Central memory CD4-positive, alpha-beta T cell (primary cell): ENCODE measurements at regions not wholly inside any gene's neighbourhood (a gene's known extent, or its start where the extent isn't known, plus 50 kb on each side); places are given as distances from the start of the nearest gene placed in this dataset.
"Not testable (repeated sequence)": the region's sequence is repeated elsewhere in the genome, so short reads cannot be mapped to it uniquely, and the experiment has no call there.

ENCODE experiments used
- DNase-seq: peaks from one replicate; pipeline ENCODE4 v3.0.0; 2022

- no peak for DNase-seq
Observed at GRCh38 chr5:114952876-114953275, 216.8 kb downstream of the TRIM36 start.

DNA sequence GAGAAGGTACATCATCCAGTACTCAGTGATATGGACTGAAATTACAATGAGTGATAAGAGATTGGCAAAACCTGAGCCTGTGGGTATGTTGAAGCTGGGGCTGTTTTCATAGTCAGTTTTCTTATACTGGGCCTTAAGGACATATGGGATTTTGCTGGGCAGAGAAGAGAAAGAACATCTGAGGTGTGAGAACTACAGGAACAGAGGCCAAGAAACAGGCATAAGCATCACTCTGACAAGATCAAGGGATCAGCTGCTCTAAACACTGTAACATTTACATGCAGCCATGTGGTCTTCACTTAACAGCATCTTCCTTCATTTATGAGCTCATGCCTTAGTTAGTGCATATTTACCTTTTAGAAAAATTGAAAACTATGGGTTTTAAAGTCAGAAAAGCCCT is 220.0 kb downstream of the TRIM36 start:
- DNase-seq = no peak

DNA sequence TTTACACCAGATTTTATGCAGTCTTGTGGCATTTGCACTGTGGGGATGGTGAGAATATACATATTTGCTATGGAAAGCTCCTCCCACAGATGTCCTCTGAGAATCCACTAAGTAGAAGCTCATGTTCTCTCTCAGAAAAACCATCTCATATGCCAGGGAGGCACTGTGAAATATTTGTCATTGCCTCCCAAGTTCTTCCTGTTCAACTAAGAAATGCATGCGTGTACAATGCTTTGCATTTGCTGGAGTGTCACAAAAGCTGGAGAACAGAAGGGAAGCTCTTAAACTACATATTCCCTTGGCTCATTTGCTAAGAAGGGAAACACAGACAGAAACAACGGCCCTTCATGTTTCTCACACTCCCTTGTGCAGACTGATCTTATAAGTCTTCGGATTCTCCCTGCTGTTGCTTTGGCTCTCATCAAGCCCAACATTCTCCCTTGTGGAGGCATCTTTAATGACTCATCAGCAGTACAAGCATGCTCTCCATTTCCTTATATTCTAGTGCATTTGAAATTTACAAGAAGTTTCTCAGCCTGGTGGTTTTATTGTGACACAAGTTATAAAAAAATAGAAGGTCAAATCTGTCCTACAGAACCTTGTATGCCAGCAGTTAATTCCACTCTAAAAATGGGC is 220.6 kb downstream of the TRIM36 start:
- no peak for DNase-seq

GRCh38 chr5:114948363-114948762 is 221.3 kb downstream of the TRIM36 start:
- no peak for DNase-seq

GRCh38 chr5:114940709-114941108 is 229.0 kb downstream of the TRIM36 start:
- no peak for DNase-seq

DNA sequence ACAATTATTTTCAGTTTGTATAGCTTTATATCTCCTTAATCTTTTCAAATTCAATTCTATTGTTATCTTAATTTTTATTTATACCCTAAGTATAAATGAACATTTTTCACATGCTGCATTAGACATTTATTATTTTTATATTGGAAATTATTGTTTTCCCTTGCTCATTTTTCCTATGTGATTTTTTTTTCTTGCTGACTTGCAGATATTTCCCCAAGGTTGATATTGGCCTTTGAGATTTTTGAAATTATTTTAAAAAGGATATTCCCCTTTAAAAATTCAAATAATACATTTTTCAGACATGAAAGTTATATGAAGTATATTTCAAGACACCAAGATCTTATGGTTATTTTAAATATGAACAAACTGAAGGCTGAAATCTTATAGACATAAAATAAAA is 234.2 kb downstream of the TRIM36 start:
- no peak for DNase-seq

- DNase-seq = no peak
Observed at GRCh38 chr5:114928644-114929462, 240.9 kb downstream of the TRIM36 start.

DNA sequence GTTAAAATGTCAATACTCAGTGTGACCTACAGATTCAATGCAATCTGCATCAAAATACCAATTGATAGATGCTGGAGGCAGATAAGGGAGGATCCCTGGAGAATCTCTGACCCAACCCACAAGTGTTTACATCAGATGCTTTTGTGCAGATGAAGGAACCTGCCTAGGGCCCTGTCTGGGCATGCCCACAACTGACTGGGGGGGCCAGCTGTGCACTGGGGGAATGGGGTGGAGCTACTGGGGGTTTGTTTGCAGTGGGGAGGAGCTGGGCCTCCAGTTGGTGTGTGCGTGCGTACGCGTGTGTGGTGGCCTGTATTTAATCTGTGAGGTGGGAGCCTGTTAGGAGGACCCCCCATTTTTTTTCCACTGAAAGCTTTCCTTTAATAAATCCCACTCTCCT is 244.9 kb downstream of the TRIM36 start:
- DNase-seq = no peak

GRCh38 chr5:114912189-114912920 is 257.4 kb downstream of the TRIM36 start:
- DNase-seq = no peak

GRCh38 chr5:114910727-114911126 is 259.0 kb downstream of the TRIM36 start:
- no peak for DNase-seq

- no peak for DNase-seq
Observed at GRCh38 chr5:114909424-114909823, 260.3 kb downstream of the TRIM36 start.

DNA sequence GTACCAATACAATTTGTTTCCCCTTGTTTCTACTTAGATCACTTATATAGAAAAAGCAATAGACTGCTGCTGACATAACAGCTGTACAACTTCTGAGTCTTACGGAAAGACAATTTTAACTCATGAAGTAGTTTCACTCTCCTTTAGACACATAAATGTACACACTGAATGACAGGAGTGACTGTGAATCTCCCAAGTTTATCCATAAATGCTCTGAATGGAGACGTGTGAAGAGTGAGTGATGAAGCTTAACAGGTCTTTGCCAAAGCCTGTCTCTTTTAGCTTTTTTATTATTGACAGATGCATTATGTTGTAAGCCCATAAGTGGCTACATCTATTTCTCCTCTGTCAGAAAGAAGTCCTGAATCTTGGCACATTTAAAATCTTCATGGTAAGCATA is 265.9 kb downstream of the TRIM36 start:
- no peak for DNase-seq

DNA sequence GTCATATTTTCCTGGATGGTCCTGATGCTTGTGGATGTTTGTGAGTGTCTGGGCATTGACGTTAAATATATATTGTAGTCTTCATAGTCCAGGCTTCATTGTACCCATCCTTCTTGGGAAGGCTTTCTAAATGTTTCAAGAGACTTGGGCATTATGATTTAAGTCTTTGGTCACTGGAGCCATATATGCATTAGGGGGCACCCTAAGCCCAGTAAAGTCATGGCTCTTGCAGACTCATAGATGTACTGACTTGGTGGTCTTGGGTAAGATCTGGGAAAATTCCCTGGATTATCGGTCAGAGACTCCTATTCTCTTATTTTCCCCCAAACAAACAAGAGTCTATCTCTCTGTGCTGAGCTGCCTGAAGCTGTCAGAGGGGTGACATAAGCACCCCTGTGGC is 271.1 kb downstream of the TRIM36 start:
- no peak for DNase-seq

GRCh38 chr5:114883675-114884074 is 286.0 kb downstream of the TRIM36 start:
- DNase-seq = no peak

DNA sequence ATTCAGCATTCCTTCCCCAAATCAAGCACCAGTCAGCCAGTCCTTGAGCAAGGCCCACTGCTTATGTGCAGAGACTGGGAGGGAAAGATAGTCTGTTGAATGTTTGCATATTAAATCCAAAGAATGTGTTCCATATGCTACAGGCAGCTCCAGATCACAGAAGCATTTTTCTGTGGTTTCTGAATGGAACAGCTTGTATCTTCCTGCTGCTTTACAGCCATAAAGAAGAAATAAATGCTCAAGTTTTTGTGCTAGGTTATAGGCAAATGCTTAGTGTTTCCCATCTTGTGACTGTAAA is 310.3 kb downstream of the TRIM36 start:
- no peak for DNase-seq

- DNase-seq = no peak
Observed at GRCh38 chr5:114858665-114859437, 310.9 kb downstream of the TRIM36 start.

DNA sequence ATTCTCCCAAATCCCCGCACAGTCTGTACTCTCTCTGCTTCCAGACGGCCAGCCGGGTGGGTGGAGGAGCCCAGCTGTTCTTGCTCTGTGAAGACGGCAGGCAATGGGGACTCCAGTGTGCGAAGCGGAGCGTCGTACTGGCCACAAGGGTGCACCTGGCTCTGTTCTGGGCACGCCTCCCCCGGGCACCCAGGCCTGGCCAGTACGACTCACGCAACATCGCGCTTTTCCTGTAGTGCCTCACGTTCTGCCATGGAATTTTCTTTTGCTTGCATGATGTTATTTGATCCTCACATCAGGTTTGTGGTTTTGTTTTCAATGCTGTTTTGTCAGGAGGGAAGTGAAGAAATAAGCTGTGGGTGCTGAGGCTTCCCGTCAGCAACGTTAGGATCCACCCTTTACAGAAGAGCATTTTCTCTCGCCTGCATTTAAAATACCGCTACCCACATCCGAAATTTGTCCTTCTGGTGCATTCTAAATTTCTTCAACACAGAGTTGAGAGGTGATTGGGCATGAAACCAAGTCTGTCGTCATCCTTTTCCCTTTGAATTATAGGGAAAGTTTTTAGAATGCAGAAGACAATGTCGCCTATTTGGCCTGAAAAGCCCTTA is 311.7 kb downstream of the TRIM36 start:
- DNase-seq = no peak

DNA sequence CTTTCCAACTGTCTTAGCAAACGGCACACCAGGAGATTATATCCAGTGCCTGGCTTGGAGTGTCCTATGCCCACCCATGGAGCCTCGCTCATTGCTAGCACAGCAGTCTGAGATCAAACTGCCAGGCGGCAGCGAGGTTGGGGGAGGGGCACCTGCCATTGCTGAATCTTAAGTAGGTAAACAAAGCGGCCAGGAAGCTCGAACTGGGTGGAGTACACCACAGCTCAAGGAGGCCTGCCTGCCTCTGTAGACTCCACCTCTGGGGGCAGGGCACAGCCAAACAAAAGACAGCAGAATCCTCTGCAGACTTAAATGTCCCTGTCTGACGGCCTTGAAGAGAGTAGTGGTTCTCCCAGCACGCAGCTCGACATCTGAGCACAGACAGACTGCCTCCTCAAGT is 325.0 kb downstream of the TRIM36 start:
- not testable (repeated sequence) for DNase-seq

GRCh38 chr5:114839360-114839759 is 330.3 kb downstream of the TRIM36 start:
- no peak for DNase-seq

DNA sequence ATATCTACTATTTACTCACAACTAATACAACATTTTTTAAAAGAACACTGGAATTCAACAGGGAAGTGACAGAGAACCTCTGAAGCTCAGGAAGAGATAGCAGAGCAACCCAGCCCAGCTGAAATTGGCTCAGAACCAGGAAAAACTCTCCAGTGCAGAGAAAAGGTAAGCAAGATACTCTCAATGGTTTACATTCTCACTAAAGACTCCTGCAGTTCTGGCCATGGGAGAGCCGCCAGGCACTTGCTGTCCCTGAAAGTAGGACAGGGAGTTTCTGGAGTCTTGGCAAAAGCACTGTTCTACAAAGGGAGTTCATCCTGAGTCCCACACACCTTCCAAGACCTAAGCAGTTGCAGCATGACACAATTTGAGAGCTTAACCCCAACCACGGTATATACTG is 330.8 kb downstream of the TRIM36 start:
- no peak for DNase-seq

- DNase-seq = no peak
Observed at GRCh38 chr5:114830114-114830513, 339.6 kb downstream of the TRIM36 start.

- DNase-seq = no peak
Observed at GRCh38 chr5:114822863-114823262, 346.8 kb downstream of the TRIM36 start.

DNA sequence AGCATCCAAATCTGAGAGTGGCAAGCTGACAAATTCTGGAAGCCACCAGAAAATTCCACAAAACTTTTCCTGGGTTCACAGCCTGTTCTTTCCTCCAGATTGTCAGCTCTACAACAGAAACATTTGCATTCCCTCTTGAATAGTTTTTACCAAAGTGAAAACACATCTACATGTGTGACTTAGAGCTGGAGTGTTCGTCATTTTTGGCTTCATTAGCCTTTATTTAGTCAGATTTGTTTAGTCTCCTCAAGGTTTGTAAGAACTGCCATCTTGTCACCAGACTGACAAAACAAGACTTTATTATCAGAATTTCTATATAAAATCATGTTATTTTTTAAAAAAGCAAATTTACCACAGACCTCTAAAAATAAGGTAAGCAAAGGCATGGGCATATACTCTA is 347.3 kb downstream of the TRIM36 start:
- no peak for DNase-seq
